Pancreas (tissue), 10 donors: ENCODE measurements at regions not wholly inside any gene's neighbourhood (a gene's known extent, or its start where the extent isn't known, plus 50 kb on each side); places are given as distances from the start of the nearest gene placed in this dataset.

Experiments
- ATAC-seq, 4 donors: fragments of 200-7000 bp; cut with Tn5 transposase; one replicate each; pipeline versions ENCODE4 v1.8.0 to v1.9.1; 2020; ENCODE audit warnings: mild to moderate bottlenecking in 4 of 4, moderate library complexity in 4 of 4
- DNase-seq, 6 donors: peaks; one replicate each; pipeline ENCODE4 v3.0.0-alpha.2; 2020
- FAIRE-seq: peaks from 2 replicates; lab custom pipeline; 2012; peaks lifted over from hg19 to GRCh38; lab: Jason Lieb, UNC
- H3K27ac ChIP-seq, 4 donors: fragments of 200-600 bp; sonication (generic); 1 replicate in 3 of 4; 2 replicates in 1 of 4; pipeline versions ENCODE4 v1.5.0 to v1.8.0; 2020
- H3K27me3 ChIP-seq, 4 donors: fragments of 200-600 bp; one replicate each; pipeline ENCODE4 v1.8.0; 2021
- H3K36me3 ChIP-seq, 3 donors: fragments of 200-600 bp; sonication (generic) in 1 of 3; one replicate each; pipeline versions ENCODE4 v1.5.0 to v1.8.0; 2020 to 2021
- H3K4me1 ChIP-seq, 3 donors: fragments of 200-600 bp; one replicate each; pipeline ENCODE4 v1.8.0; 2021
- H3K4me3 ChIP-seq, 4 donors: fragments of 200-600 bp; sonication (generic) in 2 of 4; one replicate each; pipeline versions ENCODE4 v1.5.0 to v1.8.0; 2020 to 2021
- H3K9me3 ChIP-seq, 4 donors: fragments of 200-600 bp; one replicate each; pipeline ENCODE4 v1.8.0; 2021
- CTCF ChIP-seq, 4 donors: fragments of 200-600 bp; sonication (generic) in 3 of 4; IDR thresholded peaks; one replicate each; pipeline versions ENCODE4 v1.5.0 to v1.8.0; 2021; ENCODE audit warnings: antibody characterized with exemption in 4 of 4
- WGBS, 2 donors: extraction: QIAGEN DNeasy Blood & Tissue Kit; methylation state at CpG; one replicate each; pipeline ENCODE4 v1.1.7; 2013; 5-methylcytosine and 5-hydroxymethylcytosine counted together
- intact Hi-C, 3 donors: fragments of 100-400 bp; cut with DNase I; formaldehyde crosslinking; loops; one replicate each; pipeline versions ENCODE4 v1.11.1 to v1.14.2; 2022
- donor health status: healthy with polysubstance abuse.
- donor health status: DM: no; HTN: no; CAD: no; lungs with moderate emphysema.
- donor health status: DM: no; HTN: no; CAD: no.
- donor health status: control.
- donor health status: control.
- donor health status: Bipolar disorder and iron deficiency.
- donor health status: DM: yes; HTN: yes; CAD: no.
- donor health status: DM: no; HTN: no; CAD: no.
- donor health status: DM: no; HTN: no; CAD: no.
- donor health status: DM: yes; HTN: yes; CAD: no.

GRCh38 chr1:87826681-87827251, 498.1 kb downstream of the LMO4 start:
- Histone ChIP-seq H3K4me1 (no peaks in the 10 kb centered on the region), H3K36me3 (no peaks in the 10 kb centered on the region), H3K9me3 (no peaks in the 10 kb centered on the region), H3K27me3 (no peaks in the 10 kb centered on the region), H3K4me3 (no peak overlapping the region), H3K27ac (no peak overlapping the region)
- WGBS, 2 donors, result 60 to 66% methylated on average over 7 of the region's 7 CpGs
- DNase-seq (peak in 1 of 6 donors; percentile 20), ATAC-seq (peak in 3 of 4 donors; percentile 69 to 87 (median 77)), FAIRE-seq (peak; percentile 23)
- intact Hi-C loops, result no loop called here
- TF ChIP-seq CTCF (IDR thresholded peaks at IDR 0.05), result no peak

DNA sequence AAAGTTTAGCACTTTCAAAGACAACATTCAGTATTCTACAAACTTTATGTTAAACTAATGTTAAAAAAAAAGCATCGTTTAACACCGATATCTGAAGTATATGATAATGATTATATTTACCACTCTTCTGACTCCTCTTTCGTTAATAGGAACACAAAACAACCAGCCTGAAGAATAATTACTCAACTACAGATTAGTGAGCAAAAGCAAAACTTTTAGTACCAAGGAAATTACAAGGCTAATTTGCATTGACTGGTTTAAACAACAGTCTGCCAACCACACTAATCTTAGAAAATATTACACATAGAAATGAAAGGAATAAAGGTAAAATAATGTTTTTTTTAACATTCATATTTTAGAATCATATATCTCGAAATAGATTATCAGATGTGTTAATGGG, 500.7 kb downstream of the LMO4 start:
- Histone ChIP-seq H3K27me3 (no peaks in the 10 kb centered on the region), H3K9me3 (no peaks in the 10 kb centered on the region), H3K27ac (no peak overlapping the region), H3K4me1 (no peaks in the 10 kb centered on the region), H3K4me3 (no peak overlapping the region), H3K36me3 (no peaks in the 10 kb centered on the region)
- no peak for TF ChIP-seq CTCF (IDR thresholded peaks at IDR 0.05)
- intact Hi-C loops, result no loop called here
- FAIRE-seq (no peak), DNase-seq (no peak), ATAC-seq (no peak)
- 90 to 91% methylated on average over 4 of the region's 4 CpGs for WGBS, 2 donors

- DNase-seq (no peak), ATAC-seq (no peak), FAIRE-seq (no peak)
- Histone ChIP-seq H3K9me3 (no peaks in the 10 kb centered on the region), H3K27me3 (no peaks in the 10 kb centered on the region), H3K36me3 (no peaks in the 10 kb centered on the region), H3K27ac (no peak overlapping the region), H3K4me1 (no peaks in the 10 kb centered on the region), H3K4me3 (no peak overlapping the region)
- no peak for TF ChIP-seq CTCF (IDR thresholded peaks at IDR 0.05)
- WGBS, 2 donors, result 78 to 87% methylated on average over 1 of the region's 1 CpG
- intact Hi-C loops, result no loop called here
Measured at GRCh38 chr1:87830432-87830978, 501.8 kb downstream of the LMO4 start.

GRCh38 chr1:87833166-87833565, 504.5 kb downstream of the LMO4 start:
- FAIRE-seq (no peak), DNase-seq (no peak), ATAC-seq (peak in 1 of 4 donors; percentile 53)
- Histone ChIP-seq H3K27me3 (no peaks in the 10 kb centered on the region), H3K9me3 (no peaks in the 10 kb centered on the region), H3K4me3 (no peak overlapping the region), H3K36me3 (no peaks in the 10 kb centered on the region), H3K27ac (no peak overlapping the region), H3K4me1 (no peaks in the 10 kb centered on the region)
- TF ChIP-seq CTCF (IDR thresholded peaks at IDR 0.05), result no peak
- 78 to 88% methylated on average over 5 of the region's 5 CpGs for WGBS, 2 donors
- intact Hi-C loops, result no loop called here

GRCh38 chr1:87834151-87834550, 505.5 kb downstream of the LMO4 start:
- FAIRE-seq (no peak), ATAC-seq (no peak), DNase-seq (no peak)
- no peaks in the 10 kb centered on the region for H3K9me3 ChIP-seq
- H3K36me3 ChIP-seq, result no peaks in the 10 kb centered on the region
- WGBS, 2 donors, result 80 to 92% methylated on average over 4 of the region's 4 CpGs
- no peaks in the 10 kb centered on the region for H3K27me3 ChIP-seq
- intact Hi-C loops, result no loop called here
- TF ChIP-seq CTCF (IDR thresholded peaks at IDR 0.05), result no peak
- no peaks in the 10 kb centered on the region for H3K4me1 ChIP-seq
- no peak overlapping the region for H3K27ac ChIP-seq
- no peak overlapping the region for H3K4me3 ChIP-seq
